HEK293T (cell line): ENCODE measurements at regions not wholly inside any gene's neighbourhood (a gene's known extent, or its start where the extent isn't known, plus 50 kb on each side); places are given as distances from the start of the nearest gene placed in this dataset.

Source experiments
- CTCF ChIA-PET: fragments of 350-600 bp; formaldehyde crosslinking; extraction: SDS; loops from one replicate; lab custom pipeline; 2021; ENCODE audit warnings: antibody characterized with exemption, inconsistent platforms; lab: Yijun Ruan, JAX
- POLR2A ChIA-PET: fragments of 350-600 bp; formaldehyde crosslinking; extraction: SDS; loops from one replicate; lab custom pipeline; 2020; ENCODE audit warnings: antibody characterized with exemption, inconsistent platforms; lab: Yijun Ruan, JAX
- DNase-seq: peaks from one replicate; pipeline ENCODE4 v3.0.0; 2012; ENCODE audit warnings: mixed read lengths; ENCODE audit errors: extremely low spot score
- ARNT ChIP-seq: fragments of 450-650 bp; IDR thresholded peaks from 2 replicates; pipeline ENCODE4 v1.6.1; 2017; ENCODE audit warnings: mild to moderate bottlenecking
- BHLHE40 ChIP-seq: fragments of 450-650 bp; IDR thresholded peaks from 2 replicates; pipeline ENCODE4 v1.6.1; 2016; ENCODE audit warnings: mild to moderate bottlenecking, moderate library complexity, borderline replicate concordance
- CTBP1 ChIP-seq: fragments of 450-650 bp; IDR thresholded peaks from 2 replicates; pipeline ENCODE4 v1.6.1; 2016; ENCODE audit warnings: borderline replicate concordance
- ELF4 ChIP-seq: fragments of 450-650 bp; IDR thresholded peaks from 2 replicates; pipeline ENCODE4 v1.6.1; 2017; ENCODE audit warnings: antibody characterized with exemption
- FOXA1 ChIP-seq: fragments of 450-650 bp; IDR thresholded peaks from 2 replicates; pipeline ENCODE4 v1.6.1; 2016; ENCODE audit warnings: mild to moderate bottlenecking
- FOXK2 ChIP-seq: fragments of 450-650 bp; IDR thresholded peaks from 2 replicates; pipeline ENCODE4 v1.6.1; 2016; ENCODE audit warnings: mild to moderate bottlenecking
- FOXM1 ChIP-seq: fragments of 450-650 bp; IDR thresholded peaks from 2 replicates; pipeline ENCODE4 v1.6.1; 2017; ENCODE audit warnings: mild to moderate bottlenecking, borderline replicate concordance
- HDGF ChIP-seq: fragments of 450-650 bp; IDR thresholded peaks from 2 replicates; pipeline ENCODE4 v1.6.1; 2017; ENCODE audit warnings: antibody characterized with exemption, borderline replicate concordance
- L3MBTL2 ChIP-seq: fragments of 450-650 bp; conservative IDR thresholded peaks from 2 replicates; pipeline ENCODE4 v1.6.1; 2016; ENCODE audit warnings: mild to moderate bottlenecking
- LEF1 ChIP-seq: fragments of 450-650 bp; IDR thresholded peaks from 2 replicates; pipeline ENCODE4 v1.6.1; 2017; ENCODE audit warnings: mild to moderate bottlenecking, borderline replicate concordance
- NFRKB ChIP-seq: fragments of 450-650 bp; IDR thresholded peaks from 2 replicates; pipeline ENCODE4 v1.6.1; 2016; ENCODE audit warnings: mild to moderate bottlenecking, moderate library complexity
- SP1 ChIP-seq: fragments of 450-650 bp; IDR thresholded peaks from 2 replicates; pipeline ENCODE4 v1.6.1; 2017
- SUZ12 ChIP-seq: fragments of 450-650 bp; IDR thresholded peaks from 2 replicates; pipeline ENCODE4 v1.6.1; 2016; ENCODE audit warnings: mild to moderate bottlenecking
- TARDBP ChIP-seq: fragments of 450-650 bp; IDR thresholded peaks from 2 replicates; pipeline ENCODE4 v1.6.1; 2016
- ZNF384 ChIP-seq: fragments of 450-650 bp; IDR thresholded peaks from 2 replicates; pipeline ENCODE4 v1.6.1; 2016
- TF ChIP-seq, protein P1 (sequence below): fragments of 450-650 bp; IDR thresholded peaks from 2 replicates; pipeline ENCODE4 v1.6.1; 2016

DNA sequence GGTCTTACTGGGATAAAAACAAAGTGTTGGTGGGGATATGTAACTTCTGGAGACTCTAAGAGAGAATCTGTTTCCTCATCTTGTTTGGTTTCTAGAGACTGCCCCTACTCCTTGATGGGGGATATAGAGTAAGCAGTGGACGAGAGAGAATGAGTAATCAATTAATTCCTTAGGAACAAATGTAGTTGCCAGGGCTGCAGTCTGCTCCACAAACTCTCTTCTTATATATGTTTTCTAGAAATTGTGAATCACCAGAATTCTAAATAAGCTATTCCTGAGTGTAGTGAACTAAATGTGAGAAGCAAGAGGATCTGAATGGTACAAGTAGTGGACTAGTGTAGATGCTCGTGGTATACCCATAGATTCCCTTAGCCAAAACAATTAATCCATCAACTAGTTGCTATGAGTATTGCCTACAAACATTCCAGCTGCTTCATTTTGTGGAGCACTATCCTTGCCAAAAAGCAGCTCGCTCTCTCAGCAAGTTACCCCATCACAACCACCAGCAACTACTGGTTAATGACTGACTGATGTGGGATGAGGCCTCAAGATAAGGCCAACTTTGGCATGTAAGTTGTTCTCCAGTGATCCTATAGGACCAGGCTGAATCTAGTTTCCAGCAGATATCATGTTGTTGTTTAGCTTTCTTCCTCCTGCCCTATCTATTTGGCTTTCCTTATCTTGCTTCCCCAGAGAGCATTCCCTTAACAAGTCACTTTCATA, 273.0 kb downstream of the SLC7A11 start:
- CTCF ChIA-PET: no interaction called here
- POLR2A ChIA-PET: no interaction called here
- DNase-seq: no peak
- TF ChIP-seq, protein P1, sequence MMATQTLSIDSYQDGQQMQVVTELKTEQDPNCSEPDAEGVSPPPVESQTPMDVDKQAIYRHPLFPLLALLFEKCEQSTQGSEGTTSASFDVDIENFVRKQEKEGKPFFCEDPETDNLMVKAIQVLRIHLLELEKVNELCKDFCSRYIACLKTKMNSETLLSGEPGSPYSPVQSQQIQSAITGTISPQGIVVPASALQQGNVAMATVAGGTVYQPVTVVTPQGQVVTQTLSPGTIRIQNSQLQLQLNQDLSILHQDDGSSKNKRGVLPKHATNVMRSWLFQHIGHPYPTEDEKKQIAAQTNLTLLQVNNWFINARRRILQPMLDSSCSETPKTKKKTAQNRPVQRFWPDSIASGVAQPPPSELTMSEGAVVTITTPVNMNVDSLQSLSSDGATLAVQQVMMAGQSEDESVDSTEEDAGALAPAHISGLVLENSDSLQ: no peak
- TF ChIP-seq HDGF: no peak
- TF ChIP-seq LEF1: no peak
- TF ChIP-seq CTBP1: no peak
- no peak for TF ChIP-seq L3MBTL2
- no peak for TF ChIP-seq ARNT
- no peak for TF ChIP-seq SUZ12
- no peak for TF ChIP-seq SP1
- no peak for TF ChIP-seq FOXA1

DNA sequence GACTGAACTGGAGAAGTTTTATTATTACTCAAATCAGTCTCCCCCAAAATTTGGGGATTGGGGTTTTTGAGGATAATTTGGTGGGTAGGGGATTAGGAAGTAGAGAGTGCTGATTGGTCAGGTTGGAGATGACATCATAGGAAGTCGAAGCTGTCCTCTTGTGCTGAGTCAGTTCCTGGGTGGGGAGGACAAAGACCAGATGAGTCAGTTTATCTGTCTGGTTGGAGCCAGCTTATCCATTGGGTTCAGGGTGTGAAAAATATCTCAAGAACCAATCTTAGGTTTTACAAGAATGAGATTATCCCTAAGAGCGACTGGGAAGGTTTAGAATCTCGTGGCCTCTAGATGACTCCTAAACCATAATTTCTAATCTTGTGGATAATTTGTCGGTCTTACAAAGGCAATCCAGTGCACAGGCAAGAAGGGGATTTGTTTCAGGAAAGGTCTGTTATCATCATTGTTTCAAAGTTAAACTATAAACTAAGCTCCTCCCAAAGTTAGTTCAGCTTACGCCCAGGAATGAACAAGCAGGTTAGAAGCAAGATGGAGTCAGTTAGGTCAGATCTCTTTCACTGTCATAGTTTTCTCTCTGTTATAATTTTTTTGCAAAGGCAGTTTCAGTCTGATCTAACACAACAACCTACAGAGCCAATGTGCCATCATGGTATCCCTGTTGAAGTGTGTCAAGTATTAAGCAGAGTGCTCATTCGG, 274.5 kb downstream of the SLC7A11 start:
- ChIA-PET CTCF (no interaction called here), POLR2A (no interaction called here)
- DNase-seq: no peak
- no peak for TF ChIP-seq FOXA1

DNA sequence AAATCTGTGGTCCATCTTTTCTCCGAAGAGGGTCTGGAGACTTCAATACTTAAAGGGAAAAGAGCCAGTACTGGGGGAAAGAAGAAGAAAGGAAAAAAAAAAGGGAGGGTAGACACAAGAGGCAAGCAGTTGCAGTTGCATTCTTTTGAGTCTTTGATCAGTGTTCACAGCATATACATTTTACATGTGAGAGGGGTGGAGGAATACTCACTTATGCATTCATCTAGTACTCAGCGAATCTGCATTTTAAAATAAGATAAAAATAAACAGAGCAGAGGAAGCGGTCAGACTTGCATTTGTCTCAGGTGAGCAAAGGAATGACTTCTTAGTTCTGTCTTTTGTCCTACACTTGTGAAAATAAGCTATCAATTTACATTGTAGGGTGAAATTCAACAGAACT, 275.6 kb downstream of the SLC7A11 start:
- CTCF ChIA-PET: no interaction called here
- POLR2A ChIA-PET: no interaction called here
- no peak for DNase-seq
- TF ChIP-seq NFRKB: no peak

DNA sequence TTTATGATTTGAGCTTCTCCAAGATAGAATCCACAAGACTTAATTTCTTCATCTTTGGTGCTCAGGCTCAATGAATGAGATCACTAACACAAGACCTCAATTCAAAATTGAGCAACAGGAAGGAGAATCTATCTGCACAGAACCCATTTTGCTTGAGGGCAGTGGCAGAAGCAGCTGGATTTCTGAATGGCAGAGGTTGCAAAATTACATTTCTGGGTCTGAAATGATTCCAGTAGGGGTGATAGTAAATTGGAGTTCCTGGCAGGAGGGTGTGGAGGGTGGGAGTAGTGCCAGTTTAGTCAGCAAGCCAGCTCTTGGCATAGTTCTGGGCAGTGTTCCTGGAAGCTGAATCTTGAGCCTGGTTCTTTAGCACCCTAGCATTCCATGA, 281.1 kb downstream of the SLC7A11 start:
- no peak for TF ChIP-seq SP1
- TF ChIP-seq FOXA1: no peak
- TF ChIP-seq LEF1: no peak
- TF ChIP-seq NFRKB: no peak
- TF ChIP-seq L3MBTL2: no peak
- TF ChIP-seq ELF4: no peak
- TF ChIP-seq TARDBP: no peak
- TF ChIP-seq BHLHE40: no peak
- no peak for TF ChIP-seq FOXK2
- no peak for TF ChIP-seq CTBP1
- TF ChIP-seq, protein P1: no peak
- TF ChIP-seq FOXM1: no peak
- no peak for TF ChIP-seq HDGF
- no peak for TF ChIP-seq ARNT
- no peak for TF ChIP-seq ZNF384
- TF ChIP-seq SUZ12: no peak

DNA sequence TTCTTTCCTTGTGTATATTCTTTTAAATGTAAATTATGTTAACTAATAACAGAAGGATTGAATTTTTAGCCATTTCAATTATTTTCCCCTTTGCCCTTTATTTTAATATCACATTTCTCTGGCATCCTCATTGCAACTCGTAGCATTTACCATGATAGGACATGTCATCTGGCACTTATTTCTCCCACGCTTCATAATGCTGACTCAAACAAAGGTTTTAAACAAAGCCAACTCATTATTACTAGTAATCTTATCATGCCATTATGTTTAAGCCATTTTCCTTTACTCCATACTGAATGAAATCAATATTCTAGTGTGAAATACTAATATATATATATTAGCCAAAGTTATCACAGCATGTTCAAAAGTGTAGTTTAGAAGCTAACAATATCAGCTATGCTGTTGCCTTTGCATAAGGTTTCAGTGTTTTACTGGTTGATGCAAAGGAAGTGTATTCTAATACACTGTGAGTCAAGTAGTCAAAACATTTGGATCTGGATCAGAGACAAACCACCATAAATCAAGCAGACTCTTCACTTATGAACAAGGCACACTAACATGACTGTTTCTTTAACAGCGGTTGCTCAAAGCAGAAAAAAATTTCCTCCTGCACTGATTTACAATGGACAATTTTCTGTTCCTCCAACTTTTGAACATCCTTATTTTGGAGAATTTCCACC, 281.6 kb downstream of the SLC7A11 start:
- no peak for DNase-seq
- TF ChIP-seq SP1: no peak
- no peak for TF ChIP-seq FOXM1
- TF ChIP-seq NFRKB: no peak
- ChIA-PET POLR2A (no interaction called here), CTCF (interaction anchor here (0.7 kb wide), 1 partner anchor 24 kb away, joined by 3 read pairs; no protein-coding TSS in a partner anchor)

More for the DNA sequence above, 281.1 kb downstream of the SLC7A11 start:
- no peak for DNase-seq
- POLR2A ChIA-PET: no interaction called here
- CTCF ChIA-PET: no interaction called here

DNA sequence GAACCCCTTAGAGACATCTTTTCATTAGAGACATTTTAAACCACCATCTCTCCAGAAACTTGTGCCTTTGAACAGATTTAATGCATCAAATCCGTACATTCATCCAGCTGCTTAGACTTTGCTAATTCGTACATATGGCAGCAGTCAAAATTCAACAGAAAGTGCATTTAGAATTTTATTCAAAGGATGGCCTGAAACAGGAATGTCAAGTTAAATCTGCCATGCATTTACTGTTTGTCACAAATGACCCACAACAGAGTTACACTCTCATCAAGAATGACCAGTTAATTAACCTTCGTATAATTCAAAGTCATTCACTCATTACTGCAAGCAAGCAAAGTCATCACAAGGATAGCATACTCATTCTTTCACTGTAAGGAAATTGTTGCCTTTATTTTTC, 284.3 kb downstream of the SLC7A11 start:
- DNase-seq: no peak
- ChIA-PET POLR2A (no interaction called here), CTCF (no interaction called here)
- no peak for TF ChIP-seq BHLHE40
- no peak for TF ChIP-seq SP1
- TF ChIP-seq SUZ12: no peak
- no peak for TF ChIP-seq L3MBTL2
- TF ChIP-seq TARDBP: no peak
- no peak for TF ChIP-seq CTBP1
- TF ChIP-seq HDGF: no peak
- TF ChIP-seq, protein P1: no peak
- TF ChIP-seq ARNT: no peak
- TF ChIP-seq FOXM1: no peak
- no peak for TF ChIP-seq FOXK2
- TF ChIP-seq NFRKB: no peak
- TF ChIP-seq FOXA1: no peak
- TF ChIP-seq ELF4: no peak
